Right cardiac atrium (tissue), 5 donors: ENCODE measurements at regions not wholly inside any gene's neighbourhood (a gene's known extent, or its start where the extent isn't known, plus 50 kb on each side); places are given as distances from the start of the nearest gene placed in this dataset.
A peak's percentile ranks its signal among the peaks of the same experiment; 100 is the strongest.

Experiments used
- ATAC-seq, 2 donors: fragments of 200-7000 bp; cut with Tn5 transposase; one replicate each; pipeline versions ENCODE4 v1.8.0 to v1.9.1; 2020; ENCODE audit warnings: moderate library complexity in 2 of 2, mild to moderate bottlenecking in 1 of 2
- DNase-seq, 3 donors: peaks; one replicate each; pipeline ENCODE4 v3.0.0-alpha.2; 2020
- H3K27ac ChIP-seq: one replicate; pipeline ENCODE4 v1.5.1; 2013; ENCODE audit warnings: mild to moderate bottlenecking, low read length, control low read depth, moderate library complexity
- H3K27me3 ChIP-seq: one replicate; pipeline ENCODE4 v1.6.1; 2013; ENCODE audit not compliant: control insufficient read depth, insufficient read depth
- H3K4me1 ChIP-seq: one replicate; pipeline ENCODE4 v1.6.1; 2013; ENCODE audit warnings: low read length; ENCODE audit not compliant: control insufficient read depth, insufficient read depth
- H3K4me3 ChIP-seq: one replicate; pipeline ENCODE4 v1.5.1; 2013; ENCODE audit warnings: low read length, control low read depth
- H3K9me3 ChIP-seq: one replicate; pipeline ENCODE4 v1.6.1; 2013; ENCODE audit warnings: low read length; ENCODE audit not compliant: control insufficient read depth
- WGBS: extraction: QIAGEN DNeasy Blood & Tissue Kit; methylation state at CpG from one replicate; pipeline ENCODE4 v1.1.7; 2013; 5-methylcytosine and 5-hydroxymethylcytosine counted together
- intact Hi-C, 4 donors: fragments of 100-400 bp; cut with DNase I; formaldehyde crosslinking; loops; one replicate each; pipeline versions ENCODE4 v1.11.0 to v1.14.0; 2022 to 2023
- donor health status: healthy with polysubstance abuse.
- donor health status: DM: no; HTN: yes; CAD: no.
- donor health status: DM: no; HTN: no; CAD: no.
- donor health status: DM: no; HTN: yes; CAD: no; lungs with severe emphysema.
- donor health status: DM: yes; HTN: yes; CAD: no.

DNA sequence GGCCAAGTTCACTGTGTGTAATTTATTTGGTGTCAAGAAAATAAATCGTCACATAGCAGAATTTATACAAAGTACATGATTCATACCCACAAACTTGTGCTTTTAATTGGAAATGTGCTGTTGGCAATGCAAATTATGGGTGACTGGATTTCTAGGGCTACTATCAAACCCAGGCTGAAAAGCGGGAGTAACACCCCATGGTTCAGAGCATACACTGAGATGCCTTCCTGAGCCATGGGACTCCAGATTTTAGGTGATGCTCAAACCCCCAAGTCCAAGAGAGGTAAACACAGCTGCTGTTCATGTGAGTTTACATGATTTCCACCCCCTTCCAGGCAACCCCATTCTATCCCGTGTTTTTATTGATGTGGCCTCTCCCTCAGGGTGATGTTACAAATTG is 565.9 kb upstream of the ID2 start:
- no peak for DNase-seq
- 92% methylated on average over 3 of the region's 3 CpGs for WGBS
- Histone ChIP-seq H3K27ac (no peak overlapping the region), H3K9me3 (no peaks in the 10 kb centered on the region), H3K4me1 (peaks cover 8% of the 10 kb centered on the region), H3K4me3 (no peak overlapping the region), H3K27me3 (no peaks in the 10 kb centered on the region)
- no peak for ATAC-seq
- intact Hi-C loops, result no loop called here

DNA sequence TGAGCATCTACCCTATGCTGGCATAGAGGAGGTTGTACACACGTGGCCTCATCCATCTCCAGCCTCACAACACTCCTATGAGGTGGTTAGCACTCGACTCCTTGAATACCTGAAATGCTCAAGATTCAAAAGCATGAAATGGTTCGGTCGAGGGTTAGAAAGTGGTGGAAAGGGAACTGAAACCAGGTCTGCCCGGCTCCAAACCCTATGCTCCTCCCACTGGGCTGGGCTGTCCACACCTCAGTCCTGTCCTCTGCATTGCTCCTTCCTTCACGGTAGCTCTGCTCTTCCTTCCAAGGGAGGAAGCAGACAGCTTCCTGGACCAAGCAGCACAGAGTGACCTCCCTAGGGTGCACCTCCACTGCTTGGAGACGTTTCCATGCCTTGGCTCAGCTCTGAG is 565.2 kb upstream of the ID2 start:
- Histone ChIP-seq H3K27ac (no peak overlapping the region), H3K27me3 (no peaks in the 10 kb centered on the region), H3K9me3 (no peaks in the 10 kb centered on the region), H3K4me1 (peaks cover 10% of the 10 kb centered on the region), H3K4me3 (no peak overlapping the region)
- 75% methylated on average over 7 of the region's 7 CpGs for WGBS
- ATAC-seq (no peak), DNase-seq (no peak)
- intact Hi-C loops, result no loop called here

DNA sequence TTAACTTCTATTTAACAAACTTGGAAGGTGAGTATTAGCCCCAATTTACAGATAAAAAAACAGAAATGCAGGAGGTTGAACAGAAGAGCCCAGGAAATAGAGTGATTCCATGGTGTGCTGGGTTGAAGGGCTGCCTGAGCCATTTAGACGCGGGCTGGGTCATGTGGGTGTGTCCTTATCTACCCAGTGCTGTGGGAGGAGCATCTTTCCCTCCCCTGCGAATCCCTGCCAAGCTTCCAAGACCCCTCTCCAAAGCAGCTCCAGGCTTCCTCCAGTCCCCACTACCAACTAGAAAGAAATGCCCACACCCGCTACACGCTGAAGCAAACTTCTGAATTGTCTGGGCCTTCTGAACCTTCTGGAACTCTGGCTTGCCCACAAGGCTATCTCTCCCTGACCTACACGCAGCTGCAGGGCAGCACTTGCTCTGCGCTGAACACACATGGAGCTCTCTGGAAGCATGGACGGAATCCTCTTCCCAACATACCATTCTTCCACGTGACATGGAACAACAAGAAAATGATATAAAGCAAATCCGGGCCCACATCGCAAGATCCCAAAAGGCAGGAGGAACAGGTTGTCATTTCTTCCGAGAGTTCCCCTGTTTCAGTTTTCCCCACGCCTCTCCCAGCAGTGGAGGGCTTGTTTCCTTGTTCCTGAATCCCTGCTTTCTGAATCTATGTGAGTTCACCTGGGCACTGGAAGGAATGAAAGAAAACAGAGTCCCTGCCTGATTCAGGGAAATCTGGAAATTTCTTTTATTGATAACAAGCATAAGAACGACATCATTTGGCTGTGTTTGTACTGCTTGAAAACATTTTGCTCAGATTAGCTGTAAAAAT is 562.7 kb upstream of the ID2 start:
- 86% methylated on average over 14 of the region's 14 CpGs for WGBS
- H3K27me3 ChIP-seq, result no peaks in the 10 kb centered on the region
- DNase-seq (no peak), ATAC-seq (no peak)
- peaks cover 10% of the 10 kb centered on the region for H3K4me1 ChIP-seq
- intact Hi-C loops, result no loop called here
- no peak overlapping the region for H3K4me3 ChIP-seq
- peak overlapping the region; percentile 77 for H3K27ac ChIP-seq
- no peaks in the 10 kb centered on the region for H3K9me3 ChIP-seq

DNA sequence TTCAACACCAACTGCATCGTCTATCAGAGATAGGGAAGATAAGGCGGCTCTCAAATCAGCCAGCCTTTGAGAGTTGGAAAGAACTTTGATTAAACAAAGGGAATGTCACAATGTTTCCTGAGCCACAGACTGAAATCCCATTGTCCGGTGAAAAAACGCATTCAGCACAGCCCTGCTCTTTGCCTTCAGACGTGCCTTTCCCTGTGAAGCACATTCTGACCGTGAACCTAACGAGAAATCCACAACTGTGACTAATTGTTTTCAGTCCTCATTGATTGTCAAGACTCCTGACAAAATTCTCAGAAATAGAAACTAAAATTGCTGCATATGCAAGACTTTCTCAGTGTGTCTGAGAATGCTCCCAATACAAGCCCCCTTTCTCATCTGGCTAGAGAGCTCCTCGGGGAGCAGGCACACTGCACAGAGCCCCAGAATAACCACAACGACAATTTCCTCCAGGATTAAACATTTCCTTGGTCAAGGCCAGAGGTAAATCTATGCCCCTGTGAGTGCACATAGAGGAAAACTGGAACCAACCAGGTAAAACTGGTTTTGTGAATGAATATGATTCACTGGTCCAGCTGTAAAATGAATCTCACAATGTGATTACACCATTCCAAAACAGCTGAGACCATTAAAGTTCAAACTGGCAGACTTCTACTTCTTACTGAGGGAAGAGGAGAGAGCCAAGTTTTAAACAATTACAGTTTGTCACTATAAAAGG is 561.9 kb upstream of the ID2 start:
- no peak for DNase-seq
- H3K9me3 ChIP-seq, result no peaks in the 10 kb centered on the region
- no peaks in the 10 kb centered on the region for H3K27me3 ChIP-seq
- intact Hi-C loops, result no loop called here
- ATAC-seq, result peak; percentile 71 to 86
- H3K27ac ChIP-seq, result peak overlapping the region; percentile 86
- no peak overlapping the region for H3K4me3 ChIP-seq
- peaks cover 10% of the 10 kb centered on the region for H3K4me1 ChIP-seq
- 34% methylated on average over 9 of the region's 9 CpGs for WGBS

DNA sequence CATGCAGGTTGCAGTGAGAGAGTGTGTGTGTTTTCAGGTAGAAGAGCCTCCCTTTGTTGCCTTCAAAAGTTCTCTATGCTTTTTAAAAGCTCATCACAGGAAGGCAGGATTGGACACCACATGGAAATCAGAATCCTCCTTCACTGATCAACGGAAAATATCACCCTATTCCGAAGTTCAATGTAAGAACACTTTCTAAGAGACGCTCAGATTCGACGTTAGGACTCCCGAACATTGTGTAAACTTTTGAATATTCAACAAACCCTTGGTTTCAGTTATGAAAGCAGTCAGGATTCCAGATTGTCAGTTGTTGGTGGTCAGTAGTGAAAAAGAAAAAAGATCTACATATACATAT is 561.4 kb upstream of the ID2 start:
- intact Hi-C loops, result no loop called here
- ATAC-seq (no peak), DNase-seq (no peak)
- Histone ChIP-seq H3K9me3 (no peaks in the 10 kb centered on the region), H3K4me3 (no peak overlapping the region), H3K27me3 (no peaks in the 10 kb centered on the region), H3K4me1 (peaks cover 10% of the 10 kb centered on the region), H3K27ac (peak overlapping the region; percentile 42)
- 65% methylated on average over 6 of the region's 6 CpGs for WGBS

DNA sequence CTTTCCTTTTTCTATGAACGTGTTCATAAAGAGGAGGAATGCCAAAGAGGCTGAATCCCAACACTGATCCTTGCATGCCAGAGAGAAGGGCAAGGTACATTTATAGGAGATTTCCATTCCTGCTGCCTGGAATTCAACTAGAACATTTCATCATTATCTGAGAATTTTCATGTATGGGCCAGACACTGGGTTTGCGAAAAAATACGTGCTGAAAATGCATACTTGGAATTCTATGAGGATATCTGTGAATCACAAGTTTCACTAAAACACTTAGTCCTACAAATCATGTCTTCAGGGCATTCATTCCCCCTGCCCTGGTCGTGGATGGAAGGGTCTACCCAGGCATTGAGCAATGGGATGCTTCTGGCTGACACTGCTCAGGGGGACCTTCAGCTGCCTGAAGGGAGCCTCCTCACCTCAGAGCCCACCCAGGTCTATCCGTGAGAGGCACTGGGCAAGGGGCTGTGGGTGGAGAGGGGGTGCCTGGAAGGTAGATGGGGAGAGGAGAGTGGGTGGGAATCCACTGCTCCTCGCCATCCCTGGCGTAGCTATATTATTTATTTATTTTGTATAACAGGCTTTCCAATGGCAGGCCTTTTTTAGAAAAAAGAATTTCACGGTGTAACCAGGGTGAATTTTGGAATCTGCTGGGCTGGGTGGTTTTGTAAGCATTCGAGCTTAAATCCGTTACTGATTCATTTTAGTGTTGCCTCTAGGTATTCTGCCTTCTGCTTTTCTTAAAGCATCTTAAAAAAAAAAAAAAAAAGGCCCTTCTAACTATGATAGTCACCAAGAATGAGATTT is 560.6 kb upstream of the ID2 start:
- intact Hi-C loops, result no loop called here
- WGBS, result 88% methylated on average over 10 of the region's 10 CpGs
- DNase-seq, result no peak
- Histone ChIP-seq H3K4me1 (peaks cover 10% of the 10 kb centered on the region), H3K4me3 (no peak overlapping the region), H3K27me3 (no peaks in the 10 kb centered on the region), H3K9me3 (no peaks in the 10 kb centered on the region), H3K27ac (no peak overlapping the region)
- no peak for ATAC-seq

DNA sequence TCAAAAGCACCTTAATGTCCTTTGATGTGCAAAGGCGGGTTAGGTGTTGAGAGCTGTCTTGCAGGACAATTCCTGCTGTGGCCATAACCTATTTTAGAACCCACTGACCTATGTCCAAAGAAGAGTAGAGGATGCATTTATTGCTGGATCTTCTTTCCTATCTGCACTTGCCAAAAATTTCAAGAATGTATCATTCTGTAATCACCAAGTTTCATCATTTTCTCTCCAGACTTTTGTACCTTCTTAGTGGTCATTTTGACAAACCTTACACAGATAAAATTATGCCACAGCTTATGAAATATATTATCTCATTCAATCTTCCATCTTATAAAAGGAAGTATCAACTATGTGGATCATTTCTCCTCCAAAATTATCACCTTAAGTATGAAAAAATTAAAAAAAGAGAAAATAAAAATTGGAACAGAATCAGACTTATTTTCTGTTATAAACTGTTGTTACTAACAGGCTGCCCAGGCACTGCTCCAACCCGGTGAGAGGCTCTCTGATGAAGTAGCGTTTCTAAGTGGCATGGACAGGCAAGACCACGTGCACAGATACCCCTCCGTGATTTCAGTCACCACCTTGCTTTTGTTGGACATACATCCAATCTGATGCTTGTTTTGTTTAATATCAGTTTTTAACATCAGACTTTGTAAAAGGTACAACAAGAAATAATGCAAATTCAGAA is 559.9 kb upstream of the ID2 start:
- no peak overlapping the region for H3K4me3 ChIP-seq
- DNase-seq (peak in 2 of 3 donors; percentile 61 to 72), ATAC-seq (no peak)
- intact Hi-C loops, result no loop called here
- H3K9me3 ChIP-seq, result no peaks in the 10 kb centered on the region
- 66% methylated on average over 5 of the region's 5 CpGs for WGBS
- H3K27me3 ChIP-seq, result no peaks in the 10 kb centered on the region
- H3K4me1 ChIP-seq, result peaks cover 12% of the 10 kb centered on the region
- H3K27ac ChIP-seq, result no peak overlapping the region

DNA sequence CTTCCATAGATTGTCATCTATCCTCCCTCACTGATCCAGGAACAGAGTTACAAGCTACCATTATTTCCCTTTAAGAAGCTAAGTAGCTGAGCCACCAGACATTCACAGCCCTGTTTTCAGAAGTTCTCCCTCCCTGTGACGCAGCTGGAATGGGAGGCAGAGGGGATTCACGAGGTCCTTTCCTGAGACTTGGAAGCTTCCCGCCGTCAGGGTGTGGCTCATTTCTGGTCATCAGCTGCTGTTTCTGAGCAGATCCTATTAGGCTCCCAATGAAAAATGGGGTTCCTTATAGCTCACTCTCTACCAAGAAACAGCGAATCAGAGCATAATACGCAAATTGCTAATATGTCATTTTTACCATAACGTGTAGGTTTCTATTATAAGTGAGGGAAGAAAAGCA is 559.3 kb upstream of the ID2 start:
- intact Hi-C loops, result no loop called here
- ATAC-seq (peak in 1 of 2 donors; percentile 5), DNase-seq (peak; percentile 61 to 77 (median 65))
- Histone ChIP-seq H3K4me1 (peaks cover 12% of the 10 kb centered on the region), H3K4me3 (no peak overlapping the region), H3K9me3 (no peaks in the 10 kb centered on the region), H3K27ac (no peak overlapping the region), H3K27me3 (no peaks in the 10 kb centered on the region)
- 60% methylated on average over 7 of the region's 7 CpGs for WGBS

DNA sequence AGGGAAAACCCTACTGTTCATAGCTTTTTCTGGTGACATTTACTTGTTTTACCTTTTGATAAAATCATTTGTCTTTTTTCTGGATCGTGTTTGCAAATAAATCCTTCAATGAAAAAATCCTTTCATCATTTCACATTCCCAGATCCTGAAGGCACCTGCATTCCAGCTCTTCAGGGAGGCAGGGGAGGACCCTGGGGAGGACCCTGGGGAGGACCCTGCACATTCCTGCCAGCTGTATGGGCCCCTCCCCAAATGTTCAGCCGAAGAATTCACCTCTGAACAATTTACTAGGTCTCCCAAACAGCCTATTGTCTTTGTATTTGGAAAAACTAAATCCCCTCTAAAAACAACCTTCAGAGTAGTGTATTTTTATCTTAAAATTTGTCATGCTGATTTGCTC is 558.4 kb upstream of the ID2 start:
- peaks cover 11% of the 10 kb centered on the region for H3K4me1 ChIP-seq
- H3K4me3 ChIP-seq, result no peak overlapping the region
- no peaks in the 10 kb centered on the region for H3K27me3 ChIP-seq
- H3K27ac ChIP-seq, result no peak overlapping the region
- DNase-seq, result no peak
- no peak for ATAC-seq
- no peaks in the 10 kb centered on the region for H3K9me3 ChIP-seq
- intact Hi-C loops, result no loop called here
- 80% methylated on average over 2 of the region's 2 CpGs for WGBS

DNA sequence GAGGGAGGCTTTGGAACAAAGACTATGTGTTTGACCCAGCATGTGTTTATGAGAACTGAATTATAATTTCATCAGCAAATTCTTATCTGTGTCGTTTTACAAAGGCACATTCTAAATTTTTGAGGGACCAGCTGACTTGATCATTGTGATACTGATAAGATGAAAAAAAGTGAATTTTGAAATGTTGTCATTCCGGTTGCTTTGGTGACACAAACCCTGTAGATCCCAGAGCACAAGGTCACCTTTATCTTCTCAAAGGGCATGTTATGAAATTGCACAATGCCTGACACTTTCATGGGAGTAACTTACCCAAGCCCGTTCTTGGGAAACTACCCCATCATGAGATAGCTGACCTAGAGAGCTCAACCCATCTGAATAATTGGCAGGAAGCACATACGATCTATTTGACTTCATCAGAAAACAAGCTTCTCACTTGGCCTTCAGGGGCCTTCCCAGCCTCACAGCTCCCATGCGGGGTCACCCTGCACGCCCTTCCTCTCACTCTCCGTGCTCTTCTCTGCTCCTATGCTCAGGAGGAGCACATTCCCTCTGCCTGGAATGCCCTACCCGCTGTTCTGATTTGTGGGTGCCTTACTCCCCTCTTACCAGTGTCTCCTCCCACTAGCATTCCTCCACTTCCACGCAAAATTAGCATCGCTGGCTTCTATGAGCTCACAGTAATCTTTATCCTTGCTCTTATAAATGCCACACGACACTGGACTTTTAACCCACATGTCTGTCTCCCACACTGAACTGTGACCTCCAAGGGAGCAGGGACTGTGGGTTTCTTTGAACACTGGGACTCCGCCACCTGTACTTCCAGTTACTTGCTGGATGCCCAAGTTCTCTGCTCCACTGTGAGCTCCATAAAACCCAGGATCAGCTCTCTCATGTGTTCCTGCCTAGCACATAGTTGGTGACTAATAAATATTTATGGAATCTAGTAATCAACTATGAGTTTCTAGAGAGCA is 555.8 kb upstream of the ID2 start:
- intact Hi-C loops, result no loop called here
- H3K27ac ChIP-seq, result peak overlapping the region; percentile 62

More for the DNA sequence above, 555.8 kb upstream of the ID2 start:
- no peaks in the 10 kb centered on the region for H3K27me3 ChIP-seq
- peak; percentile 64 to 81 (median 76) for DNase-seq
- H3K4me3 ChIP-seq, result no peak overlapping the region
- peaks cover 3% of the 10 kb centered on the region for H3K4me1 ChIP-seq
- ATAC-seq, result peak; percentile 95 to 96
- 51% methylated on average over 12 of the region's 12 CpGs for WGBS
- no peaks in the 10 kb centered on the region for H3K9me3 ChIP-seq
